Astrocyte (in vitro differentiated cells and primary cell): ENCODE measurements at regions not wholly inside any gene's neighbourhood (a gene's known extent, or its start where the extent isn't known, plus 50 kb on each side); places are given as distances from the start of the nearest gene placed in this dataset.

Source experiments
- DNase-seq: peaks from one replicate; pipeline ENCODE4 v3.0.0-alpha.2; 2010; ENCODE audit warnings: low read depth
- FAIRE-seq: peaks from 2 replicates; lab custom pipeline; 2011; peaks lifted over from hg19 to GRCh38; lab: Jason Lieb, UNC
- H2AFZ ChIP-seq: 2 replicates; pipeline ENCODE4 v1.6.0; 2012; ENCODE audit warnings: low read depth, low read length, inconsistent platforms
- H3K27ac ChIP-seq: 2 replicates; pipeline ENCODE4 v1.5.1; 2011; ENCODE audit warnings: low read depth, low read length, inconsistent platforms
- H3K27me3 ChIP-seq: 2 replicates; pipeline ENCODE4 v1.6.0; 2011; ENCODE audit warnings: low read length, inconsistent platforms; ENCODE audit not compliant: insufficient read depth
- H3K36me3 ChIP-seq: 2 replicates; pipeline ENCODE4 v1.5.1; 2011; ENCODE audit warnings: low read length, inconsistent platforms; ENCODE audit not compliant: insufficient read depth
- H3K4me1 ChIP-seq: 2 replicates; pipeline ENCODE4 v1.5.1; 2011; ENCODE audit warnings: low read length, inconsistent platforms; ENCODE audit not compliant: insufficient read depth
- H3K4me2 ChIP-seq: 2 replicates; pipeline ENCODE4 v1.6.0; 2012; ENCODE audit warnings: low read length, inconsistent platforms
- H3K4me3 ChIP-seq: 2 replicates; pipeline ENCODE4 v1.5.1; 2011; ENCODE audit warnings: low read depth, mild to moderate bottlenecking, low read length, inconsistent platforms; ENCODE audit not compliant: insufficient read depth
- H3K79me2 ChIP-seq: 2 replicates; pipeline ENCODE4 v1.6.0; 2012; ENCODE audit warnings: mild to moderate bottlenecking, low read length, inconsistent platforms; ENCODE audit not compliant: insufficient read depth
- H3K9ac ChIP-seq: 2 replicates; pipeline ENCODE4 v1.6.0; 2012; ENCODE audit warnings: mild to moderate bottlenecking, low read length, inconsistent platforms
- H3K9me3 ChIP-seq: 2 replicates; pipeline ENCODE4 v1.5.1; 2012; ENCODE audit warnings: low read depth, mild to moderate bottlenecking, low read length, inconsistent platforms; ENCODE audit not compliant: insufficient read depth
- H4K20me1 ChIP-seq: 2 replicates; pipeline ENCODE4 v1.6.0; 2012; ENCODE audit warnings: low read length, inconsistent platforms; ENCODE audit not compliant: insufficient read depth
- H3K27ac Mint-ChIP-seq: one replicate; pipeline ENCODE4 v1.8.0; 2021; ENCODE audit warnings: mild to moderate bottlenecking, mixed read lengths; ENCODE audit not compliant: unreplicated experiment
- H3K27me3 Mint-ChIP-seq: one replicate; pipeline ENCODE4 v1.8.0; 2021; ENCODE audit warnings: low read depth, mixed read lengths; ENCODE audit not compliant: unreplicated experiment
- H3K36me3 Mint-ChIP-seq: one replicate; pipeline ENCODE4 v1.8.0; 2021; ENCODE audit warnings: low read depth, mixed read lengths; ENCODE audit not compliant: unreplicated experiment
- H3K4me1 Mint-ChIP-seq: one replicate; pipeline ENCODE4 v1.8.0; 2021; ENCODE audit warnings: low read depth, mixed read lengths; ENCODE audit not compliant: unreplicated experiment
- H3K4me3 Mint-ChIP-seq: one replicate; pipeline ENCODE4 v1.8.0; 2021; ENCODE audit warnings: mild to moderate bottlenecking, moderate library complexity, mixed read lengths; ENCODE audit not compliant: unreplicated experiment
- H3K9me3 Mint-ChIP-seq: one replicate; pipeline ENCODE4 v1.8.0; 2021; ENCODE audit warnings: mild to moderate bottlenecking, mixed read lengths; ENCODE audit not compliant: unreplicated experiment
- EZH2 ChIP-seq: IDR thresholded peaks from 2 replicates; pipeline ENCODE4 v1.6.1; 2012; ENCODE audit warnings: mild to moderate bottlenecking, low read length, inconsistent platforms; ENCODE audit not compliant: insufficient read depth
- TF ChIP-seq, protein P1 (sequence below): IDR thresholded peaks from 2 replicates; pipeline ENCODE4 v1.5.1; 2011; ENCODE audit warnings: low read depth, mild to moderate bottlenecking, inconsistent platforms, low read length, moderate library complexity; ENCODE audit not compliant: insufficient read depth

DNA sequence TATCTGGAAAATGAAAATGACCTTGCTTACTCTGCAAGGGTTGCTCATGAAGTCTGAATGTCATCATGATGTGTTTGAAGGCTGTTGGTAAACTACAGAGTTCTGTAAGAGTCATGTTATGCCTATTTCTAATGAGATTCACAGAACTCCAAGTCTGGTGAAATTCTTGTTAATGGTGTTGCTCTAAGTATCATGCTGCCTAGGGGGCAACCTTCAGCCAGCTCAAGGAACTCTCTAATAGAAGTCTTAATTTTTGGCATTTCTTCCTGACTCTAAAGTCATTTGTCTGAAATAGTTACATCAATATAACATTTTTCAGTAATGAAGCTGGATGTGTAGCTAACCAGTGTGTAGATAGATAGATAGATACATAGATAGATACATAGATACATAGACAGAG, 302.8 kb downstream of the FAT3 start:
- no peak overlapping the region for H3K9ac ChIP-seq
- H3K4me2 ChIP-seq = peak overlapping the region; percentile 45
- H3K4me1 Mint-ChIP-seq = peaks cover 10% of the 10 kb centered on the region
- H3K36me3 ChIP-seq = no peaks in the 10 kb centered on the region
- TF ChIP-seq, protein P1, sequence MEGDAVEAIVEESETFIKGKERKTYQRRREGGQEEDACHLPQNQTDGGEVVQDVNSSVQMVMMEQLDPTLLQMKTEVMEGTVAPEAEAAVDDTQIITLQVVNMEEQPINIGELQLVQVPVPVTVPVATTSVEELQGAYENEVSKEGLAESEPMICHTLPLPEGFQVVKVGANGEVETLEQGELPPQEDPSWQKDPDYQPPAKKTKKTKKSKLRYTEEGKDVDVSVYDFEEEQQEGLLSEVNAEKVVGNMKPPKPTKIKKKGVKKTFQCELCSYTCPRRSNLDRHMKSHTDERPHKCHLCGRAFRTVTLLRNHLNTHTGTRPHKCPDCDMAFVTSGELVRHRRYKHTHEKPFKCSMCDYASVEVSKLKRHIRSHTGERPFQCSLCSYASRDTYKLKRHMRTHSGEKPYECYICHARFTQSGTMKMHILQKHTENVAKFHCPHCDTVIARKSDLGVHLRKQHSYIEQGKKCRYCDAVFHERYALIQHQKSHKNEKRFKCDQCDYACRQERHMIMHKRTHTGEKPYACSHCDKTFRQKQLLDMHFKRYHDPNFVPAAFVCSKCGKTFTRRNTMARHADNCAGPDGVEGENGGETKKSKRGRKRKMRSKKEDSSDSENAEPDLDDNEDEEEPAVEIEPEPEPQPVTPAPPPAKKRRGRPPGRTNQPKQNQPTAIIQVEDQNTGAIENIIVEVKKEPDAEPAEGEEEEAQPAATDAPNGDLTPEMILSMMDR = peak; percentile 9
- TF ChIP-seq EZH2 = no peak
- H4K20me1 ChIP-seq = no peaks in the 10 kb centered on the region
- peak overlapping the region; percentile 16 for H3K27ac ChIP-seq
- H3K4me1 ChIP-seq = no peaks in the 10 kb centered on the region
- peak; percentile 28 for DNase-seq
- H3K79me2 ChIP-seq = no peaks in the 10 kb centered on the region
- H3K4me3 Mint-ChIP-seq = no peak overlapping the region
- FAIRE-seq = no peak
- H3K27me3 ChIP-seq = no peaks in the 10 kb centered on the region
- no peaks in the 10 kb centered on the region for H3K27me3 Mint-ChIP-seq
- no peak overlapping the region for H3K27ac Mint-ChIP-seq
- H2AFZ ChIP-seq = no peak overlapping the region
- H3K4me3 ChIP-seq = no peak overlapping the region
- H3K9me3 ChIP-seq = no peaks in the 10 kb centered on the region
- no peaks in the 10 kb centered on the region for H3K9me3 Mint-ChIP-seq
- peaks cover 2% of the 10 kb centered on the region for H3K36me3 Mint-ChIP-seq

DNA sequence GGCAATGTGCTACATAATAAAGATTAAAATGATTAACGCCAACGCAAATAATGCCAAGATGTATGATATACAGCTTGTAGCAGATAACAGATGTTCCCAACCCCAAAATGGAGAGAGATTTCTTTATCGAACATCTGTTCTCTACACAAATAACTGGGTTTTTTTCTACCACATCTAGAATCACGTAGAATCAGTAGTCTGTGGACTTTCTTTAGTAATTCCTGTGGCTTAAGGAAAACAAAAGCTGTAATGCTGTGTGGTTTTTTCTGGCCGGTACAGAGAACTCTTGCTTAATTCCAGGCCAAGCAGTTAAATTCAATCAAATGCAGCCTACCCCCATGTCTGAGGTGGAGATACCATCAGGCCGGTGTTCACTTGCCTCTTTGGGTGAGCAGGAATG, 303.4 kb downstream of the FAT3 start:
- Mint-ChIP-seq H3K27me3 (no peaks in the 10 kb centered on the region), H3K27ac (peak overlapping the region; percentile 63), H3K36me3 (peaks cover 2% of the 10 kb centered on the region), H3K4me1 (peaks cover 10% of the 10 kb centered on the region), H3K9me3 (no peaks in the 10 kb centered on the region), H3K4me3 (no peak overlapping the region)
- TF ChIP-seq, protein P1 = no peak
- no peak for TF ChIP-seq EZH2
- Histone ChIP-seq H3K9me3 (no peaks in the 10 kb centered on the region), H2AFZ (no peak overlapping the region), H3K27ac (peak overlapping the region; percentile 16), H3K9ac (no peak overlapping the region), H4K20me1 (no peaks in the 10 kb centered on the region), H3K4me1 (no peaks in the 10 kb centered on the region), H3K27me3 (no peaks in the 10 kb centered on the region), H3K79me2 (no peaks in the 10 kb centered on the region), H3K36me3 (no peaks in the 10 kb centered on the region), H3K4me2 (peak overlapping the region; percentile 45), H3K4me3 (no peak overlapping the region)
- peak; percentile 96 for DNase-seq
- FAIRE-seq = no peak

DNA sequence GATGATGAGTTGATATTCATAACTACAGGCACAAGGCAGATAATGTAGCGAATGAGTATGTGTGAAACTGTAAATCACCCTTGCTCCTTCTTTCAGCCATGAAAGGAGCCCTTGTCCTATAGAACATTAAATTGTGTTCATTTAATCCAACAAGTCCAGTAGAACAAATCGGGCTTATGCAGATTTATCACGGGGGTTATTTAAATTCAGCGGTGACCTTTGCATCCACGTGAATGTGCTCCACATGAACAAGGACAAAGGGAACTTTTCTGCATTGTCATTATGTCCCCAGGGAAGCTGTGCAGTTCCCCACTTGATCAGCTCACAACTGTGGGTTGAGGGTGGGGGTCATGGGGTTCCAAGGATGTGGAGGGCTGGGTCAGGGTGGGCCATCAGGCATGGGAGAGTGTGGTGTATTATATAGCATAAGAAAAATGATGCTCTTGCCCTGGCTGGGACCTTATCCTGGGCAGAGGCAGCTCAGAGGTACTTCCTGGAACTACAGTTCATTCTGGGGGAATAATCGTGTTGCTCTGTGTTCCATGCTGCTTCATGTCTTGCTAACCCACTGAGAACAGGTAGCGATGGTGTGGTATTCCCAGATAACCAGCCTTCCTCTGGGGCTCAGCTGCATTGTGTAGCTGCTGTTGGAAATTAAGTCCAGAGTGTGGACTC, 306.6 kb downstream of the FAT3 start:
- Mint-ChIP-seq H3K4me3 (no peak overlapping the region), H3K36me3 (peaks cover 2% of the 10 kb centered on the region), H3K4me1 (peaks cover 12% of the 10 kb centered on the region), H3K27ac (no peak overlapping the region), H3K27me3 (no peaks in the 10 kb centered on the region), H3K9me3 (no peaks in the 10 kb centered on the region)
- H3K9me3 ChIP-seq = no peaks in the 10 kb centered on the region
- no peaks in the 10 kb centered on the region for H3K4me1 ChIP-seq
- FAIRE-seq (no peak), DNase-seq (no peak)
- TF ChIP-seq, protein P1 = no peak
- TF ChIP-seq EZH2 = no peak
- H3K4me3 ChIP-seq = no peak overlapping the region
- H3K27ac ChIP-seq = no peak overlapping the region
- H3K79me2 ChIP-seq = no peaks in the 10 kb centered on the region
- H3K9ac ChIP-seq = no peak overlapping the region
- H3K36me3 ChIP-seq = no peaks in the 10 kb centered on the region
- no peak overlapping the region for H3K4me2 ChIP-seq
- no peaks in the 10 kb centered on the region for H4K20me1 ChIP-seq
- H3K27me3 ChIP-seq = no peaks in the 10 kb centered on the region
- no peak overlapping the region for H2AFZ ChIP-seq
